Endodermal cell (in vitro differentiated cells): ENCODE measurements at regions not wholly inside any gene's neighbourhood (a gene's known extent, or its start where the extent isn't known, plus 50 kb on each side); places are given as distances from the start of the nearest gene placed in this dataset.

ENCODE experiments used
- DNase-seq: peaks from one replicate; pipeline ENCODE4 v3.0.0-alpha.2; 2017
- H3K27ac ChIP-seq: 2 replicates; pipeline ENCODE4 v1.5.1; 2013; ENCODE audit warnings: mild to moderate bottlenecking, low read depth, low read length, moderate library complexity
- H3K27me3 ChIP-seq: 2 replicates; pipeline ENCODE4 v1.6.1; 2013; ENCODE audit warnings: mild to moderate bottlenecking, low read length, moderate library complexity; ENCODE audit not compliant: insufficient read depth, control insufficient read depth, poor library complexity, severe bottlenecking
- H3K36me3 ChIP-seq: 2 replicates; pipeline ENCODE4 v1.7.0; 2013; ENCODE audit warnings: mild to moderate bottlenecking, low read length, moderate library complexity; ENCODE audit not compliant: control insufficient read depth, insufficient read depth
- H3K4me1 ChIP-seq: one replicate; pipeline ENCODE4 v1.7.0; 2013; ENCODE audit warnings: low read length; ENCODE audit not compliant: control insufficient read depth, insufficient read depth
- H3K4me3 ChIP-seq: 2 replicates; pipeline ENCODE4 v1.5.1; 2013; ENCODE audit warnings: mild to moderate bottlenecking, low read length, moderate library complexity
- H3K9ac ChIP-seq: 2 replicates; pipeline ENCODE4 v1.6.1; 2013; ENCODE audit warnings: mild to moderate bottlenecking, low read length, moderate library complexity; ENCODE audit not compliant: poor library complexity, severe bottlenecking; ENCODE audit errors: extremely low read depth
- H3K9me3 ChIP-seq: 2 replicates; pipeline ENCODE4 v1.6.1; 2013; ENCODE audit warnings: mild to moderate bottlenecking, low read length, moderate library complexity; ENCODE audit not compliant: control insufficient read depth
- H3K27ac Mint-ChIP-seq: 2 replicates; pipeline ENCODE4 v1.8.0; 2020; ENCODE audit warnings: mixed read lengths
- H3K27me3 Mint-ChIP-seq: 2 replicates; pipeline ENCODE4 v1.8.0; 2021; ENCODE audit warnings: mild to moderate bottlenecking, mixed read lengths; ENCODE audit not compliant: insufficient read depth
- H3K36me3 Mint-ChIP-seq: 2 replicates; pipeline ENCODE4 v1.8.0; 2020; ENCODE audit warnings: low read depth, mixed read lengths
- H3K4me1 Mint-ChIP-seq: 2 replicates; pipeline ENCODE4 v1.8.0; 2020; ENCODE audit warnings: mixed read lengths
- H3K4me3 Mint-ChIP-seq: 2 replicates; pipeline ENCODE4 v1.8.0; 2020; ENCODE audit warnings: mild to moderate bottlenecking, moderate library complexity, mixed read lengths
- H3K9me3 Mint-ChIP-seq: 2 replicates; pipeline ENCODE4 v1.8.0; 2020; ENCODE audit warnings: mild to moderate bottlenecking, mixed read lengths
- WGBS, 2 experiments: methylation state at CpG; one replicate each; pipeline versions ENCODE4 v1.1.5 to v1.1.7; 2013; ENCODE audit warnings: missing lambda C conversion rate in 2 of 2, mixed read lengths in 1 of 2; ENCODE audit not compliant: insufficient coverage in 1 of 2, insufficient read length in 1 of 2; 5-methylcytosine and 5-hydroxymethylcytosine counted together
- TF ChIP-seq, protein P1 (sequence below): fragments of 200-600 bp; sonication (generic); conservative IDR thresholded peaks from 2 replicates; pipeline ENCODE4 v1.5.0; 2021; ENCODE audit warnings: antibody characterized with exemption, mild to moderate bottlenecking

DNA sequence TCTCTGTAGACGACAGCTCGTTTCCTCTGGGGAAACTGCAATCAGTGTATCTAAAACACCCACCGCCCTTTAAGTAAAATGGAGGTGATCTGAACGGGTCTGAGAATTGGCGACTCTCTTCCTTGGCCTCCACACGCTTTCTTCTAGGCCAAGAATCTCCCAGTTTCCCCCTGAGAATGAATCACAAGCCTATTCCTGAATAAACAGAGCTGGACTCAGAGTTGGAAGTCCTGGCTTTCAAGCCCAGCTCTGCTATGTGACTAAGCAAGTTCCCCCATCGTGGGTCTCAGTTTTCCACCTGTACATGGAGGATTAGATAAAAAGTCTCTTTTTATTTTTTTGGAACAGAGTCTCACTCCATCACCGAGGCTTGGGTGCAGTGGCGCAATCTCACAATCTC, 200.4 kb downstream of the MN1 start:
- H3K9ac ChIP-seq, result no peak overlapping the region
- H3K4me1 ChIP-seq, result no peaks in the 10 kb centered on the region
- peaks cover 6% of the 10 kb centered on the region for H3K9me3 ChIP-seq
- H3K36me3 Mint-ChIP-seq, result no peaks in the 10 kb centered on the region
- peaks cover 3% of the 10 kb centered on the region for H3K9me3 Mint-ChIP-seq
- H3K4me1 Mint-ChIP-seq, result peaks cover 9% of the 10 kb centered on the region
- no peaks in the 10 kb centered on the region for H3K36me3 ChIP-seq
- H3K4me3 ChIP-seq, result no peak overlapping the region
- H3K27me3 Mint-ChIP-seq, result peaks cover 42% of the 10 kb centered on the region
- peak overlapping the region; percentile 45 for H3K27ac ChIP-seq
- no peak overlapping the region for H3K27ac Mint-ChIP-seq
- H3K4me3 Mint-ChIP-seq, result no peak overlapping the region
- no peak for DNase-seq
- WGBS, 2 experiments, result 88% methylated on average over 8 to 9 of the region's 9 CpGs
- TF ChIP-seq, protein P1, sequence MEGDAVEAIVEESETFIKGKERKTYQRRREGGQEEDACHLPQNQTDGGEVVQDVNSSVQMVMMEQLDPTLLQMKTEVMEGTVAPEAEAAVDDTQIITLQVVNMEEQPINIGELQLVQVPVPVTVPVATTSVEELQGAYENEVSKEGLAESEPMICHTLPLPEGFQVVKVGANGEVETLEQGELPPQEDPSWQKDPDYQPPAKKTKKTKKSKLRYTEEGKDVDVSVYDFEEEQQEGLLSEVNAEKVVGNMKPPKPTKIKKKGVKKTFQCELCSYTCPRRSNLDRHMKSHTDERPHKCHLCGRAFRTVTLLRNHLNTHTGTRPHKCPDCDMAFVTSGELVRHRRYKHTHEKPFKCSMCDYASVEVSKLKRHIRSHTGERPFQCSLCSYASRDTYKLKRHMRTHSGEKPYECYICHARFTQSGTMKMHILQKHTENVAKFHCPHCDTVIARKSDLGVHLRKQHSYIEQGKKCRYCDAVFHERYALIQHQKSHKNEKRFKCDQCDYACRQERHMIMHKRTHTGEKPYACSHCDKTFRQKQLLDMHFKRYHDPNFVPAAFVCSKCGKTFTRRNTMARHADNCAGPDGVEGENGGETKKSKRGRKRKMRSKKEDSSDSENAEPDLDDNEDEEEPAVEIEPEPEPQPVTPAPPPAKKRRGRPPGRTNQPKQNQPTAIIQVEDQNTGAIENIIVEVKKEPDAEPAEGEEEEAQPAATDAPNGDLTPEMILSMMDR, result no peak
- peaks cover 40% of the 10 kb centered on the region for H3K27me3 ChIP-seq

DNA sequence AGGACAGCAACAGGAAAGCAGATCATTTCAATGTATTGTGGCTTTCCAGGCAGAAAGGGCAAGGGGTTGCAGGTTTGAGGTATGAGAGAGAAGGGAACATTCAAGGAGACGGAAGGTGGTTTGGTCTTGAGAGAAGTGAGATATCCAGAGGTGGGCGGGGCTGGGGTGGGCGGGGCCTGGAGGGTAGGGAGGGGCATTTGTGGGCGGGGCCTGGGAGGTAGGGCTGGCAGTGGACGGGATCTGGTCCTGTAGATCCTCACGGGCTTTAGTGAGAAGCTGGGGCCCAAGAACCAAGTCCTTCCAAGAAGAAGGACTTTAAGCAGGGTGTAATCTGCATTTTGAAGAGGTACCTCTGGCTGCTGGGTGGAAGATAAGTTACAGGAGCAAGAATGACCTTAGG, 199.2 kb downstream of the MN1 start:
- Mint-ChIP-seq H3K4me3 (no peak overlapping the region), H3K9me3 (peaks cover 3% of the 10 kb centered on the region), H3K36me3 (no peaks in the 10 kb centered on the region), H3K27ac (no peak overlapping the region), H3K27me3 (peaks cover 42% of the 10 kb centered on the region), H3K4me1 (peaks cover 16% of the 10 kb centered on the region)
- no peaks in the 10 kb centered on the region for H3K36me3 ChIP-seq
- no peak overlapping the region for H3K9ac ChIP-seq
- DNase-seq, result peak; percentile 82
- H3K4me1 ChIP-seq, result no peaks in the 10 kb centered on the region
- TF ChIP-seq, protein P1, result no peak
- H3K27ac ChIP-seq, result no peak overlapping the region
- 72% methylated on average over 6 of the region's 6 CpGs; no CpG with 5 or more reads in 1 of the 2 experiments for WGBS, 2 experiments
- peaks cover 6% of the 10 kb centered on the region for H3K9me3 ChIP-seq
- no peak overlapping the region for H3K4me3 ChIP-seq
- peaks cover 40% of the 10 kb centered on the region for H3K27me3 ChIP-seq

DNA sequence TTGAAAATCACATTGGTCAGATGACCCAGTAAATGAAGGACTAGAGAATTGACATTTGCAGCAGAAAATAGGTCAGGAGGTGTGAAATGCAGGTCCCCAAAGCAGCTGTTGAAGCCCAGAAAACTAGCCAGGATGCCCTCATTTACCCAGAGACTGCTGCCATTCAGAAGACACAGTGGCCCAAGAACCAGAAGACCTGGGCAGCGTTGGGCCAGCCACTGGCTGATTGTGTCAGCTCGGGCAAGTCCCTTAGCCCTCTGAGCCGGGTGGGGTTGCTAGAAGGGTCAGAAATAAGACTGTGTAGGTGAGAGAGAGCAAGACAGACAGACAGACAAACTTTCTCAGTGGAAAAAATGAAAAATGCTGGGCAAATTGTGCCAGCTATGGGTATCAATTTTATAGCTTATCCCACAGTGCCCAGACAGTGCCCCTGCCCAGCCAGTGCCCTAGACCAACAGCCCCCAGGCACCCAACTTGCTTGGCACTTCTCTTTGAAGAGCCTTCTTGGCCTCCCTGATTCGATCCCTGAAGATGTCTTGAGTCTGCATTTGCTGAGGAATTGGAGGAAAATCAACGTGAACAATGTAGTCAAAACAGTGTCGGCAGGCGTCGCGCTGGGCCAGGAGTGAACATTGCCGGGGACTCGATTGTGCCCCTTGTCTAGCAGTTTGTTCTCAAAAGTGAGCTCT, 198.3 kb downstream of the MN1 start:
- H3K27me3 Mint-ChIP-seq, result peaks cover 42% of the 10 kb centered on the region
- Histone ChIP-seq H3K27me3 (peaks cover 40% of the 10 kb centered on the region), H3K27ac (peak overlapping the region; percentile 57), H3K9ac (no peak overlapping the region), H3K4me1 (no peaks in the 10 kb centered on the region), H3K4me3 (no peak overlapping the region), H3K36me3 (no peaks in the 10 kb centered on the region), H3K9me3 (peaks cover 6% of the 10 kb centered on the region)
- no peaks in the 10 kb centered on the region for H3K36me3 Mint-ChIP-seq
- H3K27ac Mint-ChIP-seq, result no peak overlapping the region
- 89 to 95% methylated on average over 11 of the region's 11 CpGs for WGBS, 2 experiments
- H3K4me1 Mint-ChIP-seq, result peaks cover 16% of the 10 kb centered on the region
- no peak overlapping the region for H3K4me3 Mint-ChIP-seq
- TF ChIP-seq, protein P1, result no peak
- H3K9me3 Mint-ChIP-seq, result peaks cover 3% of the 10 kb centered on the region
- no peak for DNase-seq
